Loucy (cell line): ENCODE measurements at regions not wholly inside any gene's neighbourhood (a gene's known extent, or its start where the extent isn't known, plus 50 kb on each side); places are given as distances from the start of the nearest gene placed in this dataset.

ENCODE experiments used
- H2AFZ ChIP-seq: fragments of 200-600 bp; sonication (generic); 2 replicates; pipeline ENCODE4 v1.6.0; 2016; ENCODE audit warnings: antibody characterized with exemption, mild to moderate bottlenecking, low read length, moderate library complexity
- H3F3A ChIP-seq: fragments of 200-600 bp; 2 replicates; pipeline ENCODE4 v1.6.0; 2016; ENCODE audit warnings: antibody characterized with exemption, low read depth, mild to moderate bottlenecking
- H3K27me3 ChIP-seq: fragments of 200-600 bp; sonication (generic); 2 replicates; pipeline ENCODE4 v1.6.1; 2014; ENCODE audit warnings: low read length, mild to moderate bottlenecking; ENCODE audit not compliant: insufficient read depth, poor library complexity, severe bottlenecking
- H3K36me3 ChIP-seq: fragments of 200-600 bp; sonication (generic); 2 replicates; pipeline ENCODE4 v1.6.1; 2016; ENCODE audit warnings: low read length; ENCODE audit not compliant: insufficient read depth
- H3K4me1 ChIP-seq: fragments of 200-600 bp; sonication (generic); 2 replicates; pipeline ENCODE4 v1.5.1; 2014; ENCODE audit warnings: low read length, mild to moderate bottlenecking; ENCODE audit not compliant: insufficient read depth, poor library complexity, severe bottlenecking
- H3K4me2 ChIP-seq: fragments of 200-600 bp; sonication (generic); 2 replicates; pipeline ENCODE4 v1.6.0; 2014; ENCODE audit warnings: antibody characterized with exemption, low read length, low read depth, mild to moderate bottlenecking; ENCODE audit not compliant: poor library complexity, severe bottlenecking
- H3K4me3 ChIP-seq: fragments of 200-600 bp; sonication (generic); 2 replicates; pipeline ENCODE4 v1.5.1; 2014; ENCODE audit warnings: low read length, mild to moderate bottlenecking, mixed read lengths; ENCODE audit not compliant: poor library complexity, severe bottlenecking
- H3K79me2 ChIP-seq: fragments of 200-600 bp; sonication (generic); 2 replicates; pipeline ENCODE4 v1.6.1; 2014; ENCODE audit warnings: low read length; ENCODE audit not compliant: insufficient read depth
- H3K9ac ChIP-seq: fragments of 200-600 bp; sonication (generic); 2 replicates; pipeline ENCODE4 v1.6.0; 2014; ENCODE audit warnings: mild to moderate bottlenecking, low read depth, low read length, moderate library complexity; ENCODE audit not compliant: poor library complexity, severe bottlenecking
- H3K9me2 ChIP-seq: fragments of 200-600 bp; sonication (generic); replicated peaks from 2 replicates; pipeline ENCODE4 v1.6.1; 2016; ENCODE audit warnings: low read depth, low read length, mixed read lengths
- H3K9me3 ChIP-seq: fragments of 200-600 bp; sonication (generic); 2 replicates; pipeline ENCODE4 v1.6.1; 2014; ENCODE audit warnings: mild to moderate bottlenecking, antibody characterized with exemption, low read length, low read depth; ENCODE audit not compliant: insufficient read depth
- H4K20me1 ChIP-seq: fragments of 200-600 bp; sonication (generic); 2 replicates; pipeline ENCODE4 v1.6.0; 2014; ENCODE audit warnings: antibody characterized with exemption, low read length, mild to moderate bottlenecking; ENCODE audit not compliant: insufficient read depth, poor library complexity, severe bottlenecking
- EZH2phosphoT487 ChIP-seq: fragments of 200-600 bp; IDR thresholded peaks from 2 replicates; pipeline ENCODE4 v1.6.1; 2018; ENCODE audit warnings: antibody characterized with exemption, mild to moderate bottlenecking, moderate library complexity, borderline replicate concordance
- TF ChIP-seq, protein P1 (sequence below): fragments of 200-600 bp; sonication (generic); conservative IDR thresholded peaks from 2 replicates; pipeline ENCODE4 v1.5.1; 2014; ENCODE audit warnings: mild to moderate bottlenecking, antibody characterized with exemption, low read length

GRCh38 chr12:113676547-113676946 lies 204.9 kb upstream of the LHX5 start:
- H4K20me1 ChIP-seq: no peaks in the 10 kb centered on the region
- no peak overlapping the region for H2AFZ ChIP-seq
- H3K79me2 ChIP-seq: no peaks in the 10 kb centered on the region
- H3K9me3 ChIP-seq: no peaks in the 10 kb centered on the region
- H3K27me3 ChIP-seq: no peaks in the 10 kb centered on the region
- H3K9me2 ChIP-seq: no peaks in the 10 kb centered on the region
- H3K4me2 ChIP-seq: no peak overlapping the region
- TF ChIP-seq, protein P1, sequence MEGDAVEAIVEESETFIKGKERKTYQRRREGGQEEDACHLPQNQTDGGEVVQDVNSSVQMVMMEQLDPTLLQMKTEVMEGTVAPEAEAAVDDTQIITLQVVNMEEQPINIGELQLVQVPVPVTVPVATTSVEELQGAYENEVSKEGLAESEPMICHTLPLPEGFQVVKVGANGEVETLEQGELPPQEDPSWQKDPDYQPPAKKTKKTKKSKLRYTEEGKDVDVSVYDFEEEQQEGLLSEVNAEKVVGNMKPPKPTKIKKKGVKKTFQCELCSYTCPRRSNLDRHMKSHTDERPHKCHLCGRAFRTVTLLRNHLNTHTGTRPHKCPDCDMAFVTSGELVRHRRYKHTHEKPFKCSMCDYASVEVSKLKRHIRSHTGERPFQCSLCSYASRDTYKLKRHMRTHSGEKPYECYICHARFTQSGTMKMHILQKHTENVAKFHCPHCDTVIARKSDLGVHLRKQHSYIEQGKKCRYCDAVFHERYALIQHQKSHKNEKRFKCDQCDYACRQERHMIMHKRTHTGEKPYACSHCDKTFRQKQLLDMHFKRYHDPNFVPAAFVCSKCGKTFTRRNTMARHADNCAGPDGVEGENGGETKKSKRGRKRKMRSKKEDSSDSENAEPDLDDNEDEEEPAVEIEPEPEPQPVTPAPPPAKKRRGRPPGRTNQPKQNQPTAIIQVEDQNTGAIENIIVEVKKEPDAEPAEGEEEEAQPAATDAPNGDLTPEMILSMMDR: no peak
- no peak overlapping the region for H3K9ac ChIP-seq
- no peaks in the 10 kb centered on the region for H3K36me3 ChIP-seq
- no peak overlapping the region for H3K4me3 ChIP-seq
- H3K4me1 ChIP-seq: no peaks in the 10 kb centered on the region
- no peaks in the 10 kb centered on the region for H3F3A ChIP-seq

GRCh38 chr12:113676117-113676516 lies 204.4 kb upstream of the LHX5 start:
- H3K9me2 ChIP-seq: no peaks in the 10 kb centered on the region
- no peak overlapping the region for H3K4me2 ChIP-seq
- no peak overlapping the region for H3K4me3 ChIP-seq
- H3F3A ChIP-seq: no peaks in the 10 kb centered on the region
- H4K20me1 ChIP-seq: no peaks in the 10 kb centered on the region
- no peaks in the 10 kb centered on the region for H3K79me2 ChIP-seq
- H3K9me3 ChIP-seq: no peaks in the 10 kb centered on the region
- H2AFZ ChIP-seq: no peak overlapping the region
- no peaks in the 10 kb centered on the region for H3K36me3 ChIP-seq
- no peaks in the 10 kb centered on the region for H3K27me3 ChIP-seq
- no peak for TF ChIP-seq EZH2phosphoT487
- TF ChIP-seq, protein P1: no peak
- H3K4me1 ChIP-seq: no peaks in the 10 kb centered on the region
- H3K9ac ChIP-seq: no peak overlapping the region

- no peak for TF ChIP-seq EZH2phosphoT487
- TF ChIP-seq, protein P1: no peak
- Histone ChIP-seq H3K27me3 (no peaks in the 10 kb centered on the region), H3K4me1 (no peaks in the 10 kb centered on the region), H3K36me3 (no peaks in the 10 kb centered on the region), H3K9ac (no peak overlapping the region), H3K79me2 (no peaks in the 10 kb centered on the region), H3K9me3 (no peaks in the 10 kb centered on the region), H3K4me2 (no peak overlapping the region), H4K20me1 (no peaks in the 10 kb centered on the region), H3K4me3 (no peak overlapping the region), H3F3A (no peaks in the 10 kb centered on the region), H3K9me2 (no peaks in the 10 kb centered on the region), H2AFZ (no peak overlapping the region)
Measured at GRCh38 chr12:113674996-113675395, 203.3 kb upstream of the LHX5 start.
